K562 (cell line): ENCODE measurements at regions not wholly inside any gene's neighbourhood (a gene's known extent, or its start where the extent isn't known, plus 50 kb on each side); places are given as distances from the start of the nearest gene placed in this dataset.
A peak's percentile ranks its signal among the peaks of the same experiment; 100 is the strongest.

Experiments
- CEBPG ChIP-seq, 3 experiments: fragments of 200-800 bp in 1 of 3; sonication (Bioruptor generic) in 1 of 3; sonication (generic) in 1 of 3; formaldehyde crosslinking in 1 of 3; IDR thresholded peaks in 2 of 3; conservative IDR thresholded peaks in 1 of 3; 2 replicates each; pipeline versions ENCODE4 v1.6.1 to v1.8.0; 2016 to 2022; ENCODE audit warnings: missing compliant biosample characterization in 2 of 3, missing genetic modification characterization in 2 of 3, mild to moderate bottlenecking in 1 of 3, missing genetic modification reagents in 1 of 3
- LARP7 ChIP-seq: fragments of 450-650 bp; IDR thresholded peaks from 2 replicates; pipeline ENCODE4 v1.6.1; 2016
- NBN ChIP-seq: fragments of 450-650 bp; IDR thresholded peaks from 2 replicates; pipeline ENCODE4 v1.6.1; 2016; ENCODE audit warnings: low read depth, mild to moderate bottlenecking
- SPI1 ChIP-seq: IDR thresholded peaks from 2 replicates; pipeline ENCODE4 v1.6.1; 2011; ENCODE audit warnings: low read depth, low read length, control low read depth, borderline replicate concordance
- TGIF2 ChIP-seq: sonication (generic); formaldehyde crosslinking; IDR thresholded peaks from 2 replicates; pipeline ENCODE4 v1.8.1; 2022; ENCODE audit warnings: mild to moderate bottlenecking, missing genetic modification reagents, moderate library complexity
- ZNF589 ChIP-seq: fragments of 200-800 bp; sonication (Bioruptor generic); IDR thresholded peaks from 2 replicates; pipeline ENCODE4 v1.6.1; 2016; ENCODE audit warnings: low read depth, missing genetic modification characterization, missing compliant biosample characterization
- TF ChIP-seq, protein P1 (sequence below): fragments of 250-450 bp; sonication (Bioruptor Pico); IDR thresholded peaks from 2 replicates; pipeline ENCODE4 v1.4.0; 2020; ENCODE audit warnings: mild to moderate bottlenecking
- TF ChIP-seq, protein P2 (sequence below): fragments of 200-600 bp; sonication (generic); IDR thresholded peaks from one replicate; pipeline ENCODE4 v1.6.1; 2012; ENCODE audit warnings: mild to moderate bottlenecking, low read depth, low read length, inconsistent platforms
- TF ChIP-seq, protein P3 (sequence below): sonication (generic); formaldehyde crosslinking; IDR thresholded peaks from 2 replicates; pipeline ENCODE4 v1.8.0; 2022; ENCODE audit warnings: mild to moderate bottlenecking, low read depth, missing genetic modification reagents

DNA sequence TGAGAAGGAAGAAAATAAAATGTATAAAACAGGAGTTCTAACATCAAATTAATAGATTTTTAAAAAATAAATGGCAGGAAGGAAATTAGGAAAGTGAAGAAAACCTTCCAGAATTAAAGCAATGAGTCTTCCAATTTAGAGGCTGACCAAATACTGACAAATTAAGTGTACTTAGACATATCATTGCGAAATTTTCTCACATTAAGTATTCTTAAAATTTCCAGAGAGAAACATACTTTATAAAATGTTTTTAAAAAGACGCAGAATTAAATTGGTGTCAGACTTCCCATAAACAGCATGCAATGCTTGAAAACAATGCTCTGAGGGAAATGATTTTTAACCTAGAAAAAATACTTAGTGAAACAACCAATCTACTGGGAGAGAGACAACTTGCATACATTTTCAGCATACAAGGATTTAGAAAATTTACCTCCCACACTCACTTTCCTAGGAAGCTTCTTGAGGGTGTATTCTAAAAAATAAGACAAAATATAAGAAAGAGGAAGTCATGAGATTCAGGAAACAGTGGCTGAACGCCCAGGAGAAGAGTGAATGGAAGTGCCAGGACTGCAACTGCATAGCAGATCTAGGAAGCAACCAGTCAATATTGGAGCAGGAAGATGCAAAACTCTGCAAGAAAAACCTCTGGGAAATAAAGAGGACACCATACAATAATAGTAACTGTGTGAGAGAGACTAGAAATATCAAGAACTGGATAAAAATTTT, 339.9 kb downstream of the ADCYAP1 start (continued):
- TF ChIP-seq, protein P1, sequence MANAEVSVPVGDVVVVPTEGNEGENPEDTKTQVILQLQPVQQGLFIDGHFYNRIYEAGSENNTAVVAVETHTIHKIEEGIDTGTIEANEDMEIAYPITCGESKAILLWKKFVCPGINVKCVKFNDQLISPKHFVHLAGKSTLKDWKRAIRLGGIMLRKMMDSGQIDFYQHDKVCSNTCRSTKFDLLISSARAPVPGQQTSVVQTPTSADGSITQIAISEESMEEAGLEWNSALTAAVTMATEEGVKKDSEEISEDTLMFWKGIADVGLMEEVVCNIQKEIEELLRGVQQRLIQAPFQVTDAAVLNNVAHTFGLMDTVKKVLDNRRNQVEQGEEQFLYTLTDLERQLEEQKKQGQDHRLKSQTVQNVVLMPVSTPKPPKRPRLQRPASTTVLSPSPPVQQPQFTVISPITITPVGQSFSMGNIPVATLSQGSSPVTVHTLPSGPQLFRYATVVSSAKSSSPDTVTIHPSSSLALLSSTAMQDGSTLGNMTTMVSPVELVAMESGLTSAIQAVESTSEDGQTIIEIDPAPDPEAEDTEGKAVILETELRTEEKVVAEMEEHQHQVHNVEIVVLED: no peak
- TF ChIP-seq SPI1 (peak; percentile 92), NBN (no peak), LARP7 (no peak), ZNF589 (no peak), CEBPG (CRISPR knock-in tag; IDR thresholded peaks at IDR 0.05) (no peak), CEBPG (tag; conservative IDR thresholded peaks at IDR 0.05 in 1 of 2, IDR thresholded peaks at IDR 0.05 in 1 of 2) (peak in 1 of 2 experiments; percentile 67; a peak in 2 of 4 replicates), TGIF2 (CRISPR knock-in tag) (no peak)
- TF ChIP-seq, protein P2, sequence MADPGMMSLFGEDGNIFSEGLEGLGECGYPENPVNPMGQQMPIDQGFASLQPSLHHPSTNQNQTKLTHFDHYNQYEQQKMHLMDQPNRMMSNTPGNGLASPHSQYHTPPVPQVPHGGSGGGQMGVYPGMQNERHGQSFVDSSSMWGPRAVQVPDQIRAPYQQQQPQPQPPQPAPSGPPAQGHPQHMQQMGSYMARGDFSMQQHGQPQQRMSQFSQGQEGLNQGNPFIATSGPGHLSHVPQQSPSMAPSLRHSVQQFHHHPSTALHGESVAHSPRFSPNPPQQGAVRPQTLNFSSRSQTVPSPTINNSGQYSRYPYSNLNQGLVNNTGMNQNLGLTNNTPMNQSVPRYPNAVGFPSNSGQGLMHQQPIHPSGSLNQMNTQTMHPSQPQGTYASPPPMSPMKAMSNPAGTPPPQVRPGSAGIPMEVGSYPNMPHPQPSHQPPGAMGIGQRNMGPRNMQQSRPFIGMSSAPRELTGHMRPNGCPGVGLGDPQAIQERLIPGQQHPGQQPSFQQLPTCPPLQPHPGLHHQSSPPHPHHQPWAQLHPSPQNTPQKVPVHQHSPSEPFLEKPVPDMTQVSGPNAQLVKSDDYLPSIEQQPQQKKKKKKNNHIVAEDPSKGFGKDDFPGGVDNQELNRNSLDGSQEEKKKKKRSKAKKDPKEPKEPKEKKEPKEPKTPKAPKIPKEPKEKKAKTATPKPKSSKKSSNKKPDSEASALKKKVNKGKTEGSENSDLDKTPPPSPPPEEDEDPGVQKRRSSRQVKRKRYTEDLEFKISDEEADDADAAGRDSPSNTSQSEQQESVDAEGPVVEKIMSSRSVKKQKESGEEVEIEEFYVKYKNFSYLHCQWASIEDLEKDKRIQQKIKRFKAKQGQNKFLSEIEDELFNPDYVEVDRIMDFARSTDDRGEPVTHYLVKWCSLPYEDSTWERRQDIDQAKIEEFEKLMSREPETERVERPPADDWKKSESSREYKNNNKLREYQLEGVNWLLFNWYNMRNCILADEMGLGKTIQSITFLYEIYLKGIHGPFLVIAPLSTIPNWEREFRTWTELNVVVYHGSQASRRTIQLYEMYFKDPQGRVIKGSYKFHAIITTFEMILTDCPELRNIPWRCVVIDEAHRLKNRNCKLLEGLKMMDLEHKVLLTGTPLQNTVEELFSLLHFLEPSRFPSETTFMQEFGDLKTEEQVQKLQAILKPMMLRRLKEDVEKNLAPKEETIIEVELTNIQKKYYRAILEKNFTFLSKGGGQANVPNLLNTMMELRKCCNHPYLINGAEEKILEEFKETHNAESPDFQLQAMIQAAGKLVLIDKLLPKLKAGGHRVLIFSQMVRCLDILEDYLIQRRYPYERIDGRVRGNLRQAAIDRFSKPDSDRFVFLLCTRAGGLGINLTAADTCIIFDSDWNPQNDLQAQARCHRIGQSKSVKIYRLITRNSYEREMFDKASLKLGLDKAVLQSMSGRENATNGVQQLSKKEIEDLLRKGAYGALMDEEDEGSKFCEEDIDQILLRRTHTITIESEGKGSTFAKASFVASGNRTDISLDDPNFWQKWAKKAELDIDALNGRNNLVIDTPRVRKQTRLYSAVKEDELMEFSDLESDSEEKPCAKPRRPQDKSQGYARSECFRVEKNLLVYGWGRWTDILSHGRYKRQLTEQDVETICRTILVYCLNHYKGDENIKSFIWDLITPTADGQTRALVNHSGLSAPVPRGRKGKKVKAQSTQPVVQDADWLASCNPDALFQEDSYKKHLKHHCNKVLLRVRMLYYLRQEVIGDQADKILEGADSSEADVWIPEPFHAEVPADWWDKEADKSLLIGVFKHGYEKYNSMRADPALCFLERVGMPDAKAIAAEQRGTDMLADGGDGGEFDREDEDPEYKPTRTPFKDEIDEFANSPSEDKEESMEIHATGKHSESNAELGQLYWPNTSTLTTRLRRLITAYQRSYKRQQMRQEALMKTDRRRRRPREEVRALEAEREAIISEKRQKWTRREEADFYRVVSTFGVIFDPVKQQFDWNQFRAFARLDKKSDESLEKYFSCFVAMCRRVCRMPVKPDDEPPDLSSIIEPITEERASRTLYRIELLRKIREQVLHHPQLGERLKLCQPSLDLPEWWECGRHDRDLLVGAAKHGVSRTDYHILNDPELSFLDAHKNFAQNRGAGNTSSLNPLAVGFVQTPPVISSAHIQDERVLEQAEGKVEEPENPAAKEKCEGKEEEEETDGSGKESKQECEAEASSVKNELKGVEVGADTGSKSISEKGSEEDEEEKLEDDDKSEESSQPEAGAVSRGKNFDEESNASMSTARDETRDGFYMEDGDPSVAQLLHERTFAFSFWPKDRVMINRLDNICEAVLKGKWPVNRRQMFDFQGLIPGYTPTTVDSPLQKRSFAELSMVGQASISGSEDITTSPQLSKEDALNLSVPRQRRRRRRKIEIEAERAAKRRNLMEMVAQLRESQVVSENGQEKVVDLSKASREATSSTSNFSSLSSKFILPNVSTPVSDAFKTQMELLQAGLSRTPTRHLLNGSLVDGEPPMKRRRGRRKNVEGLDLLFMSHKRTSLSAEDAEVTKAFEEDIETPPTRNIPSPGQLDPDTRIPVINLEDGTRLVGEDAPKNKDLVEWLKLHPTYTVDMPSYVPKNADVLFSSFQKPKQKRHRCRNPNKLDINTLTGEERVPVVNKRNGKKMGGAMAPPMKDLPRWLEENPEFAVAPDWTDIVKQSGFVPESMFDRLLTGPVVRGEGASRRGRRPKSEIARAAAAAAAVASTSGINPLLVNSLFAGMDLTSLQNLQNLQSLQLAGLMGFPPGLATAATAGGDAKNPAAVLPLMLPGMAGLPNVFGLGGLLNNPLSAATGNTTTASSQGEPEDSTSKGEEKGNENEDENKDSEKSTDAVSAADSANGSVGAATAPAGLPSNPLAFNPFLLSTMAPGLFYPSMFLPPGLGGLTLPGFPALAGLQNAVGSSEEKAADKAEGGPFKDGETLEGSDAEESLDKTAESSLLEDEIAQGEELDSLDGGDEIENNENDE: no peak
- TF ChIP-seq, protein P3, sequence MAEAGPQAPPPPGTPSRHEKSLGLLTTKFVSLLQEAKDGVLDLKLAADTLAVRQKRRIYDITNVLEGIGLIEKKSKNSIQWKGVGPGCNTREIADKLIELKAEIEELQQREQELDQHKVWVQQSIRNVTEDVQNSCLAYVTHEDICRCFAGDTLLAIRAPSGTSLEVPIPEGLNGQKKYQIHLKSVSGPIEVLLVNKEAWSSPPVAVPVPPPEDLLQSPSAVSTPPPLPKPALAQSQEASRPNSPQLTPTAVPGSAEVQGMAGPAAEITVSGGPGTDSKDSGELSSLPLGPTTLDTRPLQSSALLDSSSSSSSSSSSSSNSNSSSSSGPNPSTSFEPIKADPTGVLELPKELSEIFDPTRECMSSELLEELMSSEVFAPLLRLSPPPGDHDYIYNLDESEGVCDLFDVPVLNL (CRISPR knock-in tag): no peak
